Vagina (tissue), 2 donors: ENCODE measurements at regions not wholly inside any gene's neighbourhood (a gene's known extent, or its start where the extent isn't known, plus 50 kb on each side); places are given as distances from the start of the nearest gene placed in this dataset.
A peak's percentile ranks its signal among the peaks of the same experiment; 100 is the strongest.

Source experiments
- DNase-seq, 2 donors: peaks; one replicate each; pipeline ENCODE4 v3.0.0-alpha.2; 2017; ENCODE audit errors: extremely low spot score in 2 of 2
- H3K27ac ChIP-seq: fragments of 200-600 bp; sonication (generic); one replicate; pipeline ENCODE4 v1.5.1; 2019
- H3K27me3 ChIP-seq: fragments of 200-600 bp; sonication (generic); one replicate; pipeline ENCODE4 v1.5.1; 2019
- H3K36me3 ChIP-seq, 2 donors: fragments of 200-600 bp; sonication (generic); one replicate each; pipeline ENCODE4 v1.5.1; 2017 to 2019
- H3K4me1 ChIP-seq: fragments of 200-600 bp; sonication (generic); one replicate; pipeline ENCODE4 v1.5.1; 2019
- H3K4me3 ChIP-seq, 2 donors: fragments of 200-600 bp; sonication (generic); 1 replicate in 1 of 2; 2 replicates in 1 of 2; pipeline ENCODE4 v1.5.1; 2016 to 2019
- H3K9me3 ChIP-seq: fragments of 200-600 bp; sonication (generic); one replicate; pipeline ENCODE4 v1.5.1; 2019
- CTCF ChIP-seq, 3 experiments: fragments of 450-650 bp in 2 of 3; fragments of 200-600 bp in 1 of 3; sonication (generic) in 1 of 3; IDR thresholded peaks; one replicate each; pipeline ENCODE4 v1.5.1; 2017 to 2019; ENCODE audit warnings: antibody characterized with exemption in 3 of 3, mild to moderate bottlenecking in 2 of 3, moderate library complexity in 2 of 3
- POLR2A ChIP-seq, 2 donors: fragments of 450-650 bp; IDR thresholded peaks; one replicate each; pipeline ENCODE4 v1.6.1; 2017; ENCODE audit warnings: antibody characterized with exemption in 2 of 2, mild to moderate bottlenecking in 2 of 2, moderate library complexity in 2 of 2
- POLR2AphosphoS5 ChIP-seq, 2 donors: sonication (generic); formaldehyde crosslinking; IDR thresholded peaks; one replicate each; pipeline ENCODE4 v1.9.0; 2017; ENCODE audit warnings: antibody characterized with exemption in 2 of 2, mild to moderate bottlenecking in 2 of 2, low read depth in 1 of 2; ENCODE audit not compliant: insufficient read depth in 1 of 2
- intact Hi-C: fragments of 100-400 bp; cut with DNase I; formaldehyde crosslinking; loops from one replicate; pipeline ENCODE4 v1.15.1; 2023

GRCh38 chr15:93196135-93196670, 107.2 kb upstream of the RGMA start:
- intact Hi-C loops = no loop called here
- Histone ChIP-seq H3K27ac (no peak overlapping the region), H3K4me3 (no peak overlapping the region), H3K4me1 (no peaks in the 10 kb centered on the region), H3K27me3 (no peaks in the 10 kb centered on the region), H3K36me3 (no peaks in the 10 kb centered on the region), H3K9me3 (no peaks in the 10 kb centered on the region)
- DNase-seq = peak in 1 of 2 donors; percentile 10
- TF ChIP-seq POLR2A (IDR thresholded peaks at IDR 0.05) = no peak
- TF ChIP-seq CTCF (IDR thresholded peaks at IDR 0.05) = no peak
- no peak for TF ChIP-seq POLR2AphosphoS5 (IDR thresholded peaks at IDR 0.05; ENCODE audit: insufficient read depth in 1 of 2, low read depth in 1 of 2)

DNA sequence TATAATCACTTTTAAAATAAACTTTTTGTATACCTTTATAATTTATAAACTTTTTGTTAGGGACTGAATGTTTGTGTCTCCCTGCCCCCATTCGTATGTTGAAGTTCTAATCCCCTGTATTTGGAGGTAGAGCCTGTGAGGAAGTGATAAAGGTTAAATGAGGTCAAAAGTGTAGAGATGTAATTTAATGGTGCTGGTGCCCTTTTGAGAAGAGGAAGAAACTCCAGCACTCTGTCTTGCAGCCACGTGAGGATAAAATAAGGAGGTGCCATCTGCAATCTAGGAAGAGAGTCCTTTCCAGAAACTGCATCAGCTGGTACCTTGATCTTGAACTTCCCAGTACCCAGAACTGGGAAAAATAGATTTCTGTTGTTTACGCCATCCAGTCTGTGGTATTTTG, 106.1 kb upstream of the RGMA start:
- H3K4me3 ChIP-seq = no peak overlapping the region
- H3K4me1 ChIP-seq = no peaks in the 10 kb centered on the region
- H3K27me3 ChIP-seq = no peaks in the 10 kb centered on the region
- no peak for DNase-seq
- H3K9me3 ChIP-seq = no peaks in the 10 kb centered on the region
- TF ChIP-seq POLR2A (IDR thresholded peaks at IDR 0.05) (no peak), CTCF (IDR thresholded peaks at IDR 0.05) (no peak), POLR2AphosphoS5 (IDR thresholded peaks at IDR 0.05; ENCODE audit: insufficient read depth in 1 of 2, low read depth in 1 of 2) (no peak)
- H3K27ac ChIP-seq = no peak overlapping the region
- H3K36me3 ChIP-seq = no peaks in the 10 kb centered on the region
- intact Hi-C loops = no loop called here

DNA sequence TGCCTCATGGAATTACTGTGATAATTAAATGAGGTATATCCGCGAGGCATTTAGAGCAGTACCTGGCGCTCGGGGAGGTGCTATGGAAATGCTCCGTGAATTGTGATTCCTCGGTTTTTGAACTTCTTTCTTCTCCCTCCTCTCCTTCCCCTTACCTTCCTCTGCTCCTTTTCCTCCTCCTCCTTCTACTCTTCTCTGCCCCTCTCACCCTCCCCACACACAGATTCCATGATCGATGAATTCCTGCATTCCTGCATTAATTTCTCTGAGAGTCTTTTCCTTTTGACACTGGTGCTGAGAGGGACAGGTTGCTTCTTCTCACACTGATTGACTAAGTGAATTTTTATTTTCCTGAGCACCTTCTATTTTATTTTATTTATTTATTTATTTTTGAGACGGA, 101.2 kb upstream of the RGMA start:
- Histone ChIP-seq H3K4me1 (no peaks in the 10 kb centered on the region), H3K27me3 (no peaks in the 10 kb centered on the region), H3K4me3 (no peak overlapping the region), H3K27ac (no peak overlapping the region), H3K9me3 (no peaks in the 10 kb centered on the region), H3K36me3 (no peaks in the 10 kb centered on the region)
- no peak for DNase-seq
- no peak for TF ChIP-seq POLR2AphosphoS5 (IDR thresholded peaks at IDR 0.05; ENCODE audit: insufficient read depth in 1 of 2, low read depth in 1 of 2)
- no peak for TF ChIP-seq POLR2A (IDR thresholded peaks at IDR 0.05)
- no peak for TF ChIP-seq CTCF (IDR thresholded peaks at IDR 0.05)
- intact Hi-C loops = no loop called here

DNA sequence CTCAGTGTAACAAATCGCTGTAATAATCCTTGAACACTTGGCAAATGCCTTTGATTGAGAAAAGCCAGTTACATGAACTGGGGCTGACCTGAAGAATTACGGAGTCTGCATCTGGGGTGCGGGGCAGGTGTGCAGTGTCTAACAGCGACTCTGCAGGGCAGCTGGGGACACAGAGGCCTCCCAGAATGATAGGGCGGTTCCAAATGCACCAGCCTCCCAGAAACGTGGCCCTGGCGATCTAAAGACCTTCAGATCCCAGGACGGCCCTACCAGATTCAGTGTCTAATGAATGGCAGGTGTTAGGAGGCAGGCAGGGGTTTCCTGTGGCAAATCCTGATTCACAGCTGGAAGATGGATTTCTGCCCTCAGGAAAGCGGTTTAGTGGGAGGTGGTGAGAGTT, 100.5 kb upstream of the RGMA start:
- intact Hi-C loops = no loop called here
- no peak for DNase-seq
- H3K9me3 ChIP-seq = no peaks in the 10 kb centered on the region
- H3K27me3 ChIP-seq = no peaks in the 10 kb centered on the region
- TF ChIP-seq CTCF (IDR thresholded peaks at IDR 0.05) (no peak), POLR2A (IDR thresholded peaks at IDR 0.05) (no peak)
- H3K4me1 ChIP-seq = no peaks in the 10 kb centered on the region
- no peaks in the 10 kb centered on the region for H3K36me3 ChIP-seq
- H3K4me3 ChIP-seq = no peak overlapping the region
- no peak overlapping the region for H3K27ac ChIP-seq

GRCh38 chr15:93188236-93188635, 99.2 kb upstream of the RGMA start:
- H3K4me1 ChIP-seq = no peaks in the 10 kb centered on the region
- no peak for DNase-seq
- no peaks in the 10 kb centered on the region for H3K27me3 ChIP-seq
- H3K9me3 ChIP-seq = no peaks in the 10 kb centered on the region
- no peak for TF ChIP-seq POLR2A (IDR thresholded peaks at IDR 0.05)
- TF ChIP-seq POLR2AphosphoS5 (IDR thresholded peaks at IDR 0.05; ENCODE audit: insufficient read depth in 1 of 2, low read depth in 1 of 2) = no peak
- TF ChIP-seq CTCF (IDR thresholded peaks at IDR 0.05) = no peak
- H3K27ac ChIP-seq = no peak overlapping the region
- intact Hi-C loops = no loop called here
- H3K36me3 ChIP-seq = no peaks in the 10 kb centered on the region
- no peak overlapping the region for H3K4me3 ChIP-seq
